Stimulated activated CD4-positive, alpha-beta T cell treated with anti-CD3 and anti-CD28 coated beads, Interleukin-2, amount 100 ng/mL, for 48 hours (primary cell): ENCODE measurements at regions not wholly inside any gene's neighbourhood (a gene's known extent, or its start where the extent isn't known, plus 50 kb on each side); places are given as distances from the start of the nearest gene placed in this dataset.
"Not testable (repeated sequence)": the region's sequence is repeated elsewhere in the genome, so short reads cannot be mapped to it uniquely, and the experiment has no call there.

Experiments used
- DNase-seq, 2 donors: peaks; one replicate each; pipeline ENCODE4 v3.0.0-alpha.2; 2020

DNA sequence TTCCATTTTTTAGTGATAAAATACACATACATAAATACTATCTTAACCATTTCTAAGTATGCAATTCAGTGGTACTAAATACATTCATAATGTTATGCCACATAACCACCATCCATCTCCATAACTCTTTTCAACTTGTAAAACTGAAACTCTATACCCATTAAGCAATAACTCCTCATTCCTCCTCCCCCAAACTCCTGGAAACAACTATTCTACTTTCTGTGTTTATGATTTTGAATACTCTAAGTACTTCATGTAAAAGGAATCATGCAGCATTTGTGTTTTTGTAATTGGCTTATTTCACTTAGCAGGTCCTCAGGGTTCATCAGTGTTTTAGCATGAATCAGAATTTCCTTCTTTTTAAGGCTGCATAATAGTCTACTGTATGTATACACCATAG, 131.8 kb downstream of the TES start:
- DNase-seq: no peak

- DNase-seq: no peak
Observed at GRCh38 chr7:116347151-116347832, 137.0 kb downstream of the TES start.

GRCh38 chr7:116348346-116348745, 138.0 kb downstream of the TES start:
- no peak for DNase-seq

GRCh38 chr7:116351966-116352365, 141.6 kb downstream of the TES start:
- no peak for DNase-seq

- no peak for DNase-seq
Observed at GRCh38 chr7:116353647-116354046, 143.3 kb downstream of the TES start.

DNA sequence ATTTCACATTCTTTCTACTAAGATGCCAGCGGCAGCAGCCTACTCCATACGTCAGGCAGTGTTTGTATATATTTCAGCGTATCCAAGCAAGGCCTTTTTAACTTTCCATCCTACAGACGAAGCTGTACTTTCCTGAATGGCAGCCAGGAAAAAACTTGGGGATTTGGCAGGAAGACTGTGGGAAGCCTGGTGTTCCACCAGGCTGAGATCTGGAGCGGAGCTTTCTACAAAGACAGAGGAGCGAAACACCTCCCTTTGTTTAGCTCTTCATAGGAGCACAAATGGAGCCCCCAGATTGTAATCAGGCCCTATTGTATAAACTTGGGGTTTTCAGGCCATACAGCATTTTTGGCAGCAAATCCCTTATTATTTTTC, 143.8 kb downstream of the TES start:
- DNase-seq: no peak

- no peak for DNase-seq
Observed at GRCh38 chr7:116354546-116355423, 144.4 kb downstream of the TES start.

GRCh38 chr7:116355424-116355765, 144.1 kb upstream of the CAV2 start:
- DNase-seq: no peak

DNA sequence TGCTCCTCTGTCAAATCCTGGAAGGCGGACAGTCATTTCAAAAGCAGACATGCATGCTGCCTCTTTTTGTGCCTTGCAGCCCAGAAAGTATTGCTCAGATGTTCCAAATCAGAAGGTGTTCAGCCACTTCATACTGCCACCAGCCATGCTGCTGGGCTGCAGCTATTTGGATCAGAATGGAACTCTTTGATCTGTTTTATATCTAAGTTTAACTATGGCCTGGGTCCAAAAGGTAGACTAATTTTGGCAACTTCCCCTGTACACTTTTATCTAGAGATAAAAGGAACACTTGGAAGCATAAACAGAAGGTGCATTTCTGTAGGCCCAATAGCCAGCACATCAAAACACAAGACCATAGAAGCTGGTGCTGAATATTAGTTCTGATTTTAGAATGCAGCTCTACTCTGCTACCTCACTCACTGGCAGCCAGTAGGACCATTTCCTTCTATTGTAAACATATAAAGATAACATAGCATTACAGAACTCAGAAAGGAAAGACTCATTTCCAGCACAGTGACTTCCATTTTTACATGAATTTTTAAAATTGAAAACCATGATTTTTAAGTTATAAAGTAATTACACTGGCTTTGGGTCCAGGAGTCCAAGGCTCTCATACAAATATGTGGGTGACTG, 143.1 kb upstream of the CAV2 start:
- no peak for DNase-seq

GRCh38 chr7:116356979-116357378, 142.6 kb upstream of the CAV2 start:
- no peak for DNase-seq

GRCh38 chr7:116357781-116358670, 141.5 kb upstream of the CAV2 start:
- DNase-seq: no peak

- DNase-seq: no peak
Observed at GRCh38 chr7:116361767-116362166, 137.8 kb upstream of the CAV2 start.

GRCh38 chr7:116363637-116364432, 135.7 kb upstream of the CAV2 start:
- no peak for DNase-seq

DNA sequence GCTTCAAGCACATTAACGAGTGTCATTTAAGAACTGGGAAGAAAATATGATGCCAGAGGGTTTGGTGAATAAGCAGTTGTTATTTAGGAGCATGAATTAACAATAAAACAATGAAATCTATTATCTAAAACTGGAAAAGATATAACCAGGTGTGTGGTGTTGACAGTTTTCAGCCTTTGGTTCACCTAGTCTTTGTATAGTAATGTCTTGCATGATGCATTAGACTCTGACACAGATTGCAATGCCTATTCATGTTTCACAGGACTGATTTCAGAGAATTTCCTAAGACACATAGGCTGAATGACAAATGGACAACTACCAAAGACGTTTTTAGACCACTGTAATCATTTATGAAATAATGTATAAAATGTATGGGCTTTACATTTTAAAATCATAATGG, 135.1 kb upstream of the CAV2 start:
- DNase-seq: no peak

- DNase-seq: no peak
Observed at GRCh38 chr7:116365797-116366196, 133.7 kb upstream of the CAV2 start.

- DNase-seq: no peak
Observed at GRCh38 chr7:116367171-116367813, 132.2 kb upstream of the CAV2 start.

GRCh38 chr7:116368965-116369364, 130.6 kb upstream of the CAV2 start:
- DNase-seq: no peak

GRCh38 chr7:116371536-116371935, 128.0 kb upstream of the CAV2 start:
- not testable (repeated sequence) for DNase-seq

DNA sequence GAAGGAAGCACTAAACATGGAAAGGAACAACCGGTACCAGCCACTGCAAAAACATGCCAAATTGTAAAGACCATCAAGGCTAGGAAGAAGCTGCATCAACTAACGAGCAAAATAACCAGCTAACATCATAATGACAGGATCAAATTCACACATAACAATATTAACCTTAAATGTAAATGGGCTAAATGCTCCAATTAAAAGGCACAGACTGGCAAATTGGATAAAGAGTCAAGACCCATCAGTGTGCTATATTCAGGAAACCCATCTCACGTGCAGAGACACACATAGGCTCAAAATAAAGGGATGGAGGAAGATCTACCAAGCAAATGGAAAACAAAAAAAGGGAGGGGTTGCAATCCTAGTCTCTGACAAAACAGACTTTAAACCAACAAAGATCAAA, 126.3 kb upstream of the CAV2 start:
- not testable (repeated sequence) for DNase-seq

GRCh38 chr7:116377721-116378120, 121.8 kb upstream of the CAV2 start:
- DNase-seq: no peak

DNA sequence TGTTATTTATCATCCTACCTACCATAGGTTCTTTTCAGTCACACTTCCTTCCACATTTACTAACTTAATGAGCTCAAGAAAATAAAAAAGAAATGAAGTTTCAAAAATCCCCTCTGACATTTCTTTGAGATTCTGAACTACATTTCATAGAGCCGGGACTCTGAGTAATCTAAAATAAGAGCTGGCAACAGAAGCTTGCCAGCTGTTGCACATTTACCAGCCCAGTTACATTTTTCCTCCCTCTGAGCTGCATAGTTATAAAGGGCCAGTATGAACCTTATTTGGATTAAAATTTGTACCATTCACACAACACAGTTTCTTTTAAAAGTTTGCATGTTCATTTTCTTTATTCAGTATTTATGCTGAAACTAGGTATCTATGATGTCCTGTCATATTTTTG, 119.5 kb upstream of the CAV2 start:
- DNase-seq: no peak

DNA sequence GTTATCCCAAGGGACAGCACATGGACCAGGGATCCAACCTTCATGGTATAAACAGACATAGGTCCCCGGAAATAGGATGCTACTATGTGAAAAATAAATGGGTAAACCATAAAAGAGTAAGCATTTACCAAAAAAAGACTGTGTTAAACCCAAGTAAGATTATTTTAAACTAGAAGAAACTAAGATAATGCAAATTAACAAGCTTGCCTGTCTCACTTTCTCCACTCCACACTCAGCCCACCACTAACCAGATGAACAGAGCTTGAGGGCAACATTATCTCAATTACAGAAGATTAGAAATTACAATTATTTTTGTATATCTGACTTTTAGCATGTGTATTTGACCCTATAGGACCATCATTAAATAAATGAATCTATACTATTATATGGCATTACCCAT, 117.2 kb upstream of the CAV2 start:
- DNase-seq: no peak
